Skeletal muscle tissue (tissue), 3 donors: ENCODE measurements at regions not wholly inside any gene's neighbourhood (a gene's known extent, or its start where the extent isn't known, plus 50 kb on each side); places are given as distances from the start of the nearest gene placed in this dataset.

ENCODE experiments used
- H3K27ac ChIP-seq: one replicate; pipeline ENCODE4 v1.7.0; 2013; ENCODE audit warnings: mild to moderate bottlenecking, low read depth, low read length, inconsistent platforms
- H3K27me3 ChIP-seq, 3 donors: one replicate each; pipeline ENCODE4 v1.7.0; 2013; ENCODE audit warnings: low read length in 3 of 3; ENCODE audit not compliant: control insufficient read depth in 3 of 3, insufficient read depth in 3 of 3
- H3K36me3 ChIP-seq, 3 donors: one replicate each; pipeline ENCODE4 v1.7.0; 2013; ENCODE audit warnings: low read length in 3 of 3; ENCODE audit not compliant: control insufficient read depth in 3 of 3, insufficient read depth in 3 of 3
- H3K4me1 ChIP-seq, 3 donors: one replicate each; pipeline ENCODE4 v1.7.0; 2013; ENCODE audit warnings: low read length in 3 of 3, mild to moderate bottlenecking in 3 of 3; ENCODE audit not compliant: control insufficient read depth in 3 of 3, insufficient read depth in 3 of 3
- H3K4me3 ChIP-seq, 3 donors: one replicate each; pipeline ENCODE4 v1.7.0; 2013; ENCODE audit warnings: low read length in 3 of 3
- H3K9ac ChIP-seq, 3 donors: one replicate each; pipeline ENCODE4 v1.7.0; 2013; ENCODE audit warnings: low read length in 3 of 3, mild to moderate bottlenecking in 3 of 3, moderate library complexity in 2 of 3, low read depth in 1 of 3
- H3K9me3 ChIP-seq, 3 donors: one replicate each; pipeline ENCODE4 v1.7.0; 2013; ENCODE audit warnings: low read length in 3 of 3; ENCODE audit not compliant: control insufficient read depth in 3 of 3
- donor health status: Osteomylitis.

DNA sequence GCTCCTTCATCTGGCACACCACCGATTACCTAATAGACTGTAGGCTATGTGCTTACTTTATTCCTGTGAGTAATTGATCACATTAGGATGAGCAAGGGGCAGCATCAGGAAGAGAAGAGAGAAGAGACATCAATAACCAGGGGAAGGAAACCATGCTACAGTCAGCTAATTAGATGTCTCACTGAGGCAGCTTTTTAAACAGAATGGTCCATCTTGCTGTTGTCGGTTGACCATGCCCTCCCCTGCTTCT, 278.4 kb downstream of the RPLP1 start:
- Histone ChIP-seq H3K9ac (no peak overlapping the region), H3K36me3 (no peaks in the 10 kb centered on the region), H3K4me3 (no peak overlapping the region), H3K27ac (no peak overlapping the region), H3K4me1 (peaks cover 0 to 6% (median 2%) of the 10 kb centered on the region in 3 donors), H3K9me3 (no peaks in the 10 kb centered on the region), H3K27me3 (no peaks in the 10 kb centered on the region)

DNA sequence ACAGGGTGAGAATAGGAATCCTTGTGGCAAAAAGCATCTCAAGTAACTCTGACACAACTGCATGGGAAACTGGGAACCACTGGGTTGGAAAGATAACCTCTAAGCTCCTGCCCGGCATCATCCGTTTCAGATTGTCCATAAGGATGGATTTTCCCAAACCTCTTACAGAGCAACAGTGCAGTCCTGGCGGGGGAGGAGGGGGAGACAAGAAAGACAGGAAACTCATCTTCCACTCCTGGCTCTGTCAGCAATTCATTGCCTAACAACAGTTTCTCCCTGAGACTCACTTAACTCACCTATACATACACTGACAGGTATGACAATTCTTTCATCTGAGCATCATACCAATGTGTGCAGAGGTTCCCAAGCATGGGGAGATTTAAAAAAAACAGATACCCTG, 279.0 kb downstream of the RPLP1 start:
- Histone ChIP-seq H3K4me1 (peaks cover 0 to 6% (median 2%) of the 10 kb centered on the region in 3 donors), H3K27me3 (no peaks in the 10 kb centered on the region), H3K4me3 (no peak overlapping the region), H3K27ac (no peak overlapping the region), H3K36me3 (no peaks in the 10 kb centered on the region), H3K9me3 (no peaks in the 10 kb centered on the region), H3K9ac (no peak overlapping the region)

DNA sequence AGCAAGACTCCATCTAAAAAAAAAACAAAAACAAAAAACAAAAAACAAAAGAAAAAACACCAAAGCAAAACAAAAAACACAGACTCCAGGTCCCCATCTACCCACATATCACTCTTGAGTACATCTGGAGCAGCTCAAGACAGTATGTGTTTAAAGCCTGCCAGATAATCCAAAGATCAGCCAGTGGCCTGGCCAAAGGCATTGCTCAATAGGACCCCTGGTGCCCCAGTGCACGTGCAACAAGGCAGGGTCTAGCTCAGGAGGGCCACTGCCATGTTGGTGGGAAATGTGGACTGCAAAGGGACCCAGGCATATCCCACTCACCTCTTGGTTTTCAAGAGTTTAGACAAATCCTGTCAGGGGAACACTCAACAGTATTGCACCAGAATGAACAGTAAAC, 279.5 kb downstream of the RPLP1 start:
- Histone ChIP-seq H3K9me3 (no peaks in the 10 kb centered on the region), H3K9ac (no peak overlapping the region), H3K4me3 (no peak overlapping the region), H3K27ac (no peak overlapping the region), H3K36me3 (no peaks in the 10 kb centered on the region), H3K27me3 (no peaks in the 10 kb centered on the region), H3K4me1 (peaks cover 0 to 6% (median 2%) of the 10 kb centered on the region in 3 donors)

DNA sequence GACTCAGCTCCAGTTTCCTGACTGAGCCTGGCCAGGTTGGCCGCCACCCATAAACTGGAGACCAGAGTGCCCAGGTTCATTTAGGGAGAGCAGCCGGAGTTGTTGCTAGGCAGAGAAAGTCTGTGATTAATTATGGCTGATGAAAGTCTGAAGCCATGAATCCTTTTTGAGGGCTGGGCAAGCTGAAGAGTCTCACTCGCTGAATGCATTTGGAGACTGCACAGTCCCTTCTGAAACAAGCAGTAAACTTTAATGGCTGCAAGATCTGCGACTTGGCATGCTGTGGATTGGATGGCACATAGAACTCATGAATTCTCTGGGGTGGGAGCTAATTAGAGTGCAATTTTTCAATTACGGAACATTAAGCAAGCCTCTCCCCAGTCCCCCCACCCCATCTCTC, 282.1 kb downstream of the RPLP1 start:
- no peak overlapping the region for H3K9ac ChIP-seq
- no peak overlapping the region for H3K4me3 ChIP-seq
- peaks cover 0 to 6% (median 2%) of the 10 kb centered on the region in 3 donors for H3K4me1 ChIP-seq
- H3K27me3 ChIP-seq = peaks cover 0 to 4% (median 0%) of the 10 kb centered on the region in 3 donors
- no peak overlapping the region for H3K27ac ChIP-seq
- no peaks in the 10 kb centered on the region for H3K9me3 ChIP-seq
- no peaks in the 10 kb centered on the region for H3K36me3 ChIP-seq

DNA sequence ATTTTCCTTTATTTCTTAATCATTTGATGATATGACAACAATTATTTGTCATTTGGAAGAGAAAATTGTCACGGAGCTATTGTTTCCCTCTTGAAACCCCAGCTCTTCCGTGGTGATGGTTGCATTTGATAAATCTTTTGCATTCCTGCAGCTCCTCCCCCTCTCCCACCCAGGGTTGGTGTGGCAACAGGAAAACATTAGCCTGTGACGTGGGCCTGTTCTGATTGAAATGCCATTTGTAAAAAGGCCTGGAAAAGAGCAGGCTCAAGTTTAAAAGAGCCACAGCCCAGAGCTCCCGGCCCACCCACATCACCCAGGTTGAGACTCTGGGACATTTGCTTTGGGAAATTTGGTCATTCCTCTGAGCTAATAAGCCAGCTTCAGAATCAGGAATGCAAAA, 282.5 kb downstream of the RPLP1 start:
- H3K4me3 ChIP-seq = no peak overlapping the region
- H3K9ac ChIP-seq = no peak overlapping the region
- H3K4me1 ChIP-seq = peaks cover 0 to 6% (median 2%) of the 10 kb centered on the region in 3 donors
- H3K27ac ChIP-seq = no peak overlapping the region
- H3K36me3 ChIP-seq = no peaks in the 10 kb centered on the region
- no peaks in the 10 kb centered on the region for H3K9me3 ChIP-seq
- peaks cover 0 to 4% (median 0%) of the 10 kb centered on the region in 3 donors for H3K27me3 ChIP-seq

DNA sequence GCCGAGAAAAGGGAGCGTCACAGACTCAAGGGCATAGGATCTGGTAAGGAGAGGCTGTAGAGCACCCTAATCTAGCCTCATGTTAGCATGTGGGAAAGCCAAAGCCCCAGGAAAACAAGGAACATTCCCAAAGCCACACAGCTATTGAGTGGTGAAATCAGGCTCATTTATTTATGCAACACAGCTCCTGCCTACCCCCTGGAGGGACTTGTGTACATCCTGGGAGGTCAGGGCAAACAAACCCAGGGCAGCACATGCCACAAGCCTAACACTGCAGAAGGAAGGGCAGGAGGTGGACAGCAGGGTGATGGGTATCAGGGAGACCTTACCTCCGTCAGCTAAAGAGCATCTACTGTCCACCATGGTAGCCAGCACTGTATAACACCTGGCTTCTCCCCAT, 283.5 kb downstream of the RPLP1 start:
- H3K27ac ChIP-seq = no peak overlapping the region
- no peak overlapping the region for H3K9ac ChIP-seq
- no peak overlapping the region for H3K4me3 ChIP-seq
- peaks cover 0 to 4% (median 0%) of the 10 kb centered on the region in 3 donors for H3K27me3 ChIP-seq
- H3K9me3 ChIP-seq = peaks cover 0 to 4% (median 0%) of the 10 kb centered on the region in 3 donors
- no peaks in the 10 kb centered on the region for H3K36me3 ChIP-seq
- peaks cover 0 to 6% (median 2%) of the 10 kb centered on the region in 3 donors for H3K4me1 ChIP-seq

DNA sequence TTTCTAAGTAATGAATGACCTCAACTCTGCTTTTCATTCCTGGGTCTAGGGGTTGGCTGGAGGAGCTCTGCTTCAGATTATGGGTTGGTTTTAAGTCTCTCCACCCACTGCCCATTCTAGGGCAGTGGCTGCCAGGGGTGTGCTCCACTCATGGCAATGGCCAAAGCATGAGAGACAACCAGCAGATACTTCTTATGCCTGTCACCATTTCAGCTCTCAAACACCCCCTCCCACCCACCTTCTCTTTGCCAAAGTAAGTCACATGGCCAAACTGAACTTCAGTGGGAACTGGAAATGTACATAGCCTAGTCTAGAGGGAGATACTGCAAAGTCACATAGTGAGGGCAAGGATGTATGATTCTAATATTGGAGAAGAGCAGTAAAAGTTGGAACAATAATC, 285.3 kb downstream of the RPLP1 start:
- Histone ChIP-seq H3K27me3 (peaks cover 0 to 6% (median 2%) of the 10 kb centered on the region in 3 donors), H3K9ac (no peak overlapping the region), H3K4me1 (peaks cover 0 to 6% (median 4%) of the 10 kb centered on the region in 3 donors), H3K4me3 (no peak overlapping the region), H3K9me3 (peaks cover 0 to 4% (median 0%) of the 10 kb centered on the region in 3 donors), H3K36me3 (no peaks in the 10 kb centered on the region), H3K27ac (no peak overlapping the region)

DNA sequence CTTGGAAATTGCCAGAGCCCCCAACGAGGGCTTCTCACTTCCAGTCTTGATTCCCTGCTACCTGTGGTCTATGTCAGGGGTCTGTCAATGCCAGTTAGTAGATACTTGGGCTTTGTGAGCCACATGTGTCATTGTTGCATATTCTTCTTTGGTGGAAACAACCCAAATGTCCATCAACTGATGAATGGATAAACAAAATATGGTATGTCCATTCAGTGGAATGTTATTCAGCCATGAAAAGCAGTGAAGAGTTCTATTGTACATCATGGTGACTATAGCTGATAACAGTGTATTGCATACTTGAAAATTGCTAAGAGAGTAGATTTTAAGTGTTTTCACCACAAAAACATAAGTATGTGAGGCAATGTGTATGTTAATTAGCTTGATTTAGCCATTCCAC, 288.1 kb downstream of the RPLP1 start:
- Histone ChIP-seq H3K4me3 (no peak overlapping the region), H3K27ac (no peak overlapping the region), H3K27me3 (peaks cover 3 to 20% (median 7%) of the 10 kb centered on the region in 3 donors), H3K4me1 (peaks cover 0 to 2% (median 0%) of the 10 kb centered on the region in 3 donors), H3K9ac (no peak overlapping the region), H3K36me3 (no peaks in the 10 kb centered on the region), H3K9me3 (peaks cover 0 to 4% (median 0%) of the 10 kb centered on the region in 3 donors)

DNA sequence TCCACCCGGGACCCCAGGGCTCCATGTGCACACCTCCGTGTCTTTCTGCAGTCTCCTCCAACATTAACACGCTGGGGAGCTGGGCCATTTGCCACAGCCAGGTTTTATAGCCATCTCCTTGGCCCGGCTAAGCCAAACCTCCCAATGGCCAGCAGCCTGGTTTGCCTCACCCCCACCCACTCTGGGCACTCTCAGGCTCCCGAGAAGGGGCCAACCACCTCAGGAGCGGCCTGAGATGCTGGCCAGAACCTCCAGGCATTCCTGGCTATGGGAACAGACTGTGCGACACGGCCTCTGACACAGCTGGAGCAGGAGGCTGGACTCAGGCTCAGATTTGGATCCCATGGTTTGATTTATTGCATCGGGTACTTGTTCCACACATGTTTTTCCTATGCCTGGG, 289.7 kb downstream of the RPLP1 start:
- peaks cover 3 to 23% (median 10%) of the 10 kb centered on the region in 3 donors for H3K27me3 ChIP-seq
- H3K27ac ChIP-seq = no peak overlapping the region
- no peak overlapping the region for H3K4me3 ChIP-seq
- peaks cover 0 to 2% (median 0%) of the 10 kb centered on the region in 3 donors for H3K4me1 ChIP-seq
- H3K9ac ChIP-seq = no peak overlapping the region
- H3K36me3 ChIP-seq = no peaks in the 10 kb centered on the region
- H3K9me3 ChIP-seq = peaks cover 0 to 4% (median 0%) of the 10 kb centered on the region in 3 donors

DNA sequence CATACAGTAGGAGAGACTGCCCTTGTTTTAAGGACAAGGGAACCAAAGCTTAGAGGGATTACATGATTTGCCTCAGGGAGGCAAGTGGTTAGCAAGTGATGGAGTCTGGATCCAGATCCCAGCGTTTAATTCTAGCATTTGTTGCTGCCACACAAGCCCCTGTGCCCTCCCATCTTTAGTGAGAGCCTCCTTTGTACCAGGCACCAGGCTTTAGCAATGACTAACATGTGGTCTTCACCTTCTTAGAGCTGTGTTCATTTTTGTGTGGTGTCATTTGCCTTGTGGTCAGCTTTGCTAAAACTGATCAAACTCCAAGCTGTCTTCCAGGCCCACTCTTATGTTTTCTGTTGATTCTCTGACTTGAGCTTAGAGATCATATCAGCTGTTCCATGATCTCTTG, 290.5 kb downstream of the RPLP1 start:
- Histone ChIP-seq H3K4me1 (peaks cover 0 to 2% (median 0%) of the 10 kb centered on the region in 3 donors), H3K9ac (no peak overlapping the region), H3K9me3 (peaks cover 0 to 4% (median 0%) of the 10 kb centered on the region in 3 donors), H3K27ac (no peak overlapping the region), H3K27me3 (peaks cover 3 to 23% (median 10%) of the 10 kb centered on the region in 3 donors), H3K4me3 (no peak overlapping the region), H3K36me3 (no peaks in the 10 kb centered on the region)
